Muscle layer of duodenum (tissue), 2 donors: ENCODE measurements at regions not wholly inside any gene's neighbourhood (a gene's known extent, or its start where the extent isn't known, plus 50 kb on each side); places are given as distances from the start of the nearest gene placed in this dataset.

Source experiments
- H3K27ac ChIP-seq: one replicate; pipeline ENCODE4 v1.7.0; 2013; ENCODE audit warnings: mild to moderate bottlenecking, low read length
- H3K27me3 ChIP-seq: one replicate; pipeline ENCODE4 v1.7.0; 2013; ENCODE audit warnings: low read depth, mild to moderate bottlenecking, control low read depth, low read length
- H3K36me3 ChIP-seq, 2 donors: one replicate each; pipeline ENCODE4 v1.7.0; 2013; ENCODE audit warnings: low read length in 2 of 2, control low read depth in 1 of 2, mild to moderate bottlenecking in 1 of 2; ENCODE audit not compliant: insufficient read depth in 2 of 2, control insufficient read depth in 1 of 2
- H3K4me1 ChIP-seq, 2 donors: one replicate each; pipeline ENCODE4 v1.7.0; 2013; ENCODE audit warnings: low read length in 2 of 2, mild to moderate bottlenecking in 2 of 2, control low read depth in 1 of 2, moderate library complexity in 1 of 2; ENCODE audit not compliant: insufficient read depth in 2 of 2, control insufficient read depth in 1 of 2
- H3K4me3 ChIP-seq, 2 donors: one replicate each; pipeline ENCODE4 v1.7.0; 2013; ENCODE audit warnings: low read length in 2 of 2, low read depth in 1 of 2, mild to moderate bottlenecking in 1 of 2
- H3K9me3 ChIP-seq, 2 donors: one replicate each; pipeline ENCODE4 v1.7.0; 2013; ENCODE audit warnings: low read length in 2 of 2, control low read depth in 1 of 2, mild to moderate bottlenecking in 1 of 2; ENCODE audit not compliant: control insufficient read depth in 1 of 2
- donor health status: healthy.

GRCh38 chrX:45769761-45770582, 569.3 kb upstream of the DIPK2B start:
- H3K4me3 ChIP-seq = peak overlapping the region; percentile 60 to 82
- peaks cover 0 to 13% of the 10 kb centered on the region in 2 donors for H3K36me3 ChIP-seq
- H3K27ac ChIP-seq = peak overlapping the region; percentile 83
- no peaks in the 10 kb centered on the region for H3K9me3 ChIP-seq
- no peaks in the 10 kb centered on the region for H3K27me3 ChIP-seq
- H3K4me1 ChIP-seq = peaks cover 0 to 6% of the 10 kb centered on the region in 2 donors

- Histone ChIP-seq H3K27ac (peak overlapping the region; percentile 75), H3K4me3 (peak overlapping the region; percentile 60 to 82), H3K9me3 (no peaks in the 10 kb centered on the region), H3K4me1 (peaks cover 0 to 6% of the 10 kb centered on the region in 2 donors), H3K27me3 (no peaks in the 10 kb centered on the region), H3K36me3 (peaks cover 0 to 13% of the 10 kb centered on the region in 2 donors)
These were observed 568.1 kb upstream of the DIPK2B start for GRCh38 chrX:45768666-45769236.

DNA sequence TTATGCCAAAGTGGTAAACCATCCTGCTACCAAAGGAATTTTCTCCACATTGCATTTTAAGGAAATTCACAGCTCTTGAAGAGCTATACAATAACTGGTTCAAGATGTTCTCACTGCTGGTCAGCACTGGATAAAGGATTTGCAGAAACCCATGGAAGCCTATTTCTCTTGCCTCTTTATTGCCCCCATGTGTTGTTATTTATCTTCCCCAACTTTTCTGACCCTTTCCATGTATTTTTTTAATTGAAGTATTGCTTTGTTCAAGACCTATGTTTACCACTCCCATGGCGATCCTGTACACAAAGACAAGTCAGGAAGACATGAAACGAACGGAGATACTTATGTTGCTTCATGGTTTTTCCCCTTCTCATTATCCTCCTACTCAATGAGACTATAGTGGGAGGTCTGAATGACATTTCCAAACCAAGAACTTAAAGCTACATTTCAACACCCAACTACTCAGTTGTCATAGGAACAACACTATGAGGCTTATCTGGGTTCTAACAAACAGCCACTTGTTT, 566.4 kb upstream of the DIPK2B start:
- no peaks in the 10 kb centered on the region for H3K27me3 ChIP-seq
- peak overlapping the region; percentile 75 for H3K27ac ChIP-seq

DNA sequence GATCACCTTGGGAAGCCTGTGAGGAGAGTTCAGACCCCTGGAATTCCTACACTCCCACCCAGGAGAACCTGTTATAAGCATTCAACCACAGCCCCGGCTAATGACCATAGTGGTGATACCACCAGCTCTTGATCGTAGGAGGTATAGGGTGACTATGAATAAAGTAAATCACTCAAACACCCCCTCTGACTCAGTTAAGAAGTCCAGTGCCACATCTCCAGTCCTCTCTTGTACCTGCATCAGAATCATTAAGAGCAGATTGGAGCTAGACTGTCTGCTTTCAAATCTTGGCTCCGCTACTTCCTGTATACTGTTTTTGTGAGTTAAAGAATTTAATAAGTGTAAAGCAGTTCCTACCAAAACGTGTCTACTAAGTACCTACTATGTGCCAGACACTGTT, 565.1 kb upstream of the DIPK2B start:
- Histone ChIP-seq H3K36me3 (peaks cover 0 to 13% of the 10 kb centered on the region in 2 donors), H3K4me1 (peaks cover 0 to 6% of the 10 kb centered on the region in 2 donors), H3K4me3 (no peak overlapping the region), H3K9me3 (no peaks in the 10 kb centered on the region), H3K27me3 (no peaks in the 10 kb centered on the region), H3K27ac (no peak overlapping the region)

More for the DNA sequence above, 566.4 kb upstream of the DIPK2B start:
- peaks cover 0 to 13% of the 10 kb centered on the region in 2 donors for H3K36me3 ChIP-seq
- no peaks in the 10 kb centered on the region for H3K9me3 ChIP-seq
- peaks cover 0 to 6% of the 10 kb centered on the region in 2 donors for H3K4me1 ChIP-seq
- H3K4me3 ChIP-seq = peak overlapping the region; percentile 51 to 70

DNA sequence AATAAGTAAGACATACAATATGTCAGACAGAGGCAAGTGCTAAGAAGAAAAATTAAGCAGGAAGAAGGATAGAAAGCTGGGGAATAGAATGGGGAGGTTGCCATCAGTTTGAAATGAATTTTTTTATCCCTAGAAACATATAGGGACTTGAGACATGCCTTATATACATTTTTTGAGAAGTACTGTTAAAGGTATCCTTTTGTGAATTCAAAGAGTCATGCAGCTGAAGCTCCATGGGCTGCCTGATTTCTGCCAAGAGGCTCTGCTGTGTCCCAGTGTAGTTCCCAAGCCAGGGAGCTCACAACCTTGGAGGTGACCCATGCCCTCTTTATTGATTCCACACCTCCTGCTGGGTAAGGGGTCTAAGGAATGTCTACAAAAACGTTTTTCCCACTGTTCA, 564.6 kb upstream of the DIPK2B start:
- H3K9me3 ChIP-seq = no peaks in the 10 kb centered on the region
- peaks cover 0 to 13% of the 10 kb centered on the region in 2 donors for H3K36me3 ChIP-seq
- H3K4me1 ChIP-seq = peaks cover 0 to 6% of the 10 kb centered on the region in 2 donors
- H3K4me3 ChIP-seq = no peak overlapping the region
- H3K27ac ChIP-seq = no peak overlapping the region
- no peaks in the 10 kb centered on the region for H3K27me3 ChIP-seq

- Histone ChIP-seq H3K27me3 (no peaks in the 10 kb centered on the region), H3K4me3 (no peak overlapping the region), H3K36me3 (peaks cover 0 to 14% of the 10 kb centered on the region in 2 donors), H3K4me1 (peaks cover 0 to 6% of the 10 kb centered on the region in 2 donors), H3K9me3 (no peaks in the 10 kb centered on the region), H3K27ac (no peak overlapping the region)
These were observed 562.3 kb upstream of the DIPK2B start for GRCh38 chrX:45762699-45763647.

DNA sequence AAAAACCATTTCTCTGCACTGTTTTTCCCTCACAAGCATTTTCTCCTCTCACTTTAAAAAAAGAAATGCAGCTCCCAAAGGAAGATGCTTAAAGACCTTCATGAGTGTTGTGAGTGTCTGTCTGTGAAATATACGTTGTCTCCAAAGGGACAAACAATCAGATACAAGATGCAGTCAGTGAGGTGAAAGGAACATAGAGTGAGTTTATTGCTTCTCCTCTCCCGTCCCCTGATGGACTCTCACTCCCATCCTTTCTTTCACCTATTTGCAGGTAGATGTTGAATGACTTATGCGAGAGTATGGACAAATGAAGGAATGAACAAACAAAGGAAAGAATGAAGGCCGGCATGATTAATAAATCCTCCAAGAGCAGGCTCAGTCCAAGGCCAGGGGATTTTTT, 561.2 kb upstream of the DIPK2B start:
- Histone ChIP-seq H3K4me1 (peaks cover 0 to 6% of the 10 kb centered on the region in 2 donors), H3K36me3 (peaks cover 0 to 10% of the 10 kb centered on the region in 2 donors), H3K9me3 (no peaks in the 10 kb centered on the region), H3K4me3 (no peak overlapping the region), H3K27me3 (no peaks in the 10 kb centered on the region), H3K27ac (no peak overlapping the region)

DNA sequence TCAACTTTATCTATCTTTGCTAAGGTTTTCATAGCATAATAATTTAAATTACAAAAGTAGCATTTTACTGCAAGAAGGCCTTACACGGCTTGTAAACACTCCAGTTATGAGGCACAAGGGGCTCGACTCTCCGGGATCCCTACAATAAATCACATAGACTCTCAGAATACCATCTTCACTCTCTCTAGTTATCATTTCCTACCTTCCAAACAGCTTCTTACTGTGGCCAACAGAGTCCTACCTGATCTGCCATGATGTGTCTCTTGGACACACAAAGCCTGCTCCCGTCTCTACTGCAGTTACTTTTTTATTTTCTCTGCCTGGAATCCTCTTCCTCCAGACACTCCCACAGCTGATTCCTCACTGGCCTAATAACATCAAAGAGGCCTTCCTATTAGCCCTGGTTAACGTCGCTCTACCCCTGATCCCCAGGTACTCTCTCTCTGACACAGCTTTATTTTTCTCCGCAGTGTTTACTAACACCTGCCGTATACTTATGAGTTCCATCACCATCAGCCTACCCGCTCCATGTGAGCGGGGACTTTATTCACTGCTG, 559.6 kb upstream of the DIPK2B start:
- no peak overlapping the region for H3K4me3 ChIP-seq
- no peaks in the 10 kb centered on the region for H3K4me1 ChIP-seq
- no peaks in the 10 kb centered on the region for H3K9me3 ChIP-seq
- H3K27me3 ChIP-seq = no peaks in the 10 kb centered on the region
- peaks cover 0 to 10% of the 10 kb centered on the region in 2 donors for H3K36me3 ChIP-seq
- no peak overlapping the region for H3K27ac ChIP-seq

- Histone ChIP-seq H3K27ac (peak overlapping the region; percentile 40), H3K9me3 (no peaks in the 10 kb centered on the region), H3K36me3 (peaks cover 0 to 10% of the 10 kb centered on the region in 2 donors), H3K4me1 (no peaks in the 10 kb centered on the region), H3K27me3 (no peaks in the 10 kb centered on the region), H3K4me3 (no peak overlapping the region)
These were observed 558.2 kb upstream of the DIPK2B start for GRCh38 chrX:45758738-45759397.

- H3K4me3 ChIP-seq = no peak overlapping the region
- peak overlapping the region; percentile 40 for H3K27ac ChIP-seq
- no peaks in the 10 kb centered on the region for H3K9me3 ChIP-seq
- H3K27me3 ChIP-seq = no peaks in the 10 kb centered on the region
- no peaks in the 10 kb centered on the region for H3K4me1 ChIP-seq
- H3K36me3 ChIP-seq = peaks cover 0 to 10% of the 10 kb centered on the region in 2 donors
These were observed 557.6 kb upstream of the DIPK2B start for GRCh38 chrX:45758319-45758718.
